HPDE6-E6E7 (cell line): ENCODE measurements at regions not wholly inside any gene's neighbourhood (a gene's known extent, or its start where the extent isn't known, plus 50 kb on each side); places are given as distances from the start of the nearest gene placed in this dataset.

Experiments
- DNase-seq: peaks from one replicate; pipeline ENCODE4 v3.0.0; 2011; ENCODE audit warnings: missing footprints; ENCODE audit errors: extremely low spot score

GRCh38 chr7:12941512-12941911, 254.1 kb downstream of the ARL4A start:
- peak; percentile 39 for DNase-seq

- no peak for DNase-seq
Observed at GRCh38 chr7:12942609-12943008, 255.2 kb downstream of the ARL4A start.

DNA sequence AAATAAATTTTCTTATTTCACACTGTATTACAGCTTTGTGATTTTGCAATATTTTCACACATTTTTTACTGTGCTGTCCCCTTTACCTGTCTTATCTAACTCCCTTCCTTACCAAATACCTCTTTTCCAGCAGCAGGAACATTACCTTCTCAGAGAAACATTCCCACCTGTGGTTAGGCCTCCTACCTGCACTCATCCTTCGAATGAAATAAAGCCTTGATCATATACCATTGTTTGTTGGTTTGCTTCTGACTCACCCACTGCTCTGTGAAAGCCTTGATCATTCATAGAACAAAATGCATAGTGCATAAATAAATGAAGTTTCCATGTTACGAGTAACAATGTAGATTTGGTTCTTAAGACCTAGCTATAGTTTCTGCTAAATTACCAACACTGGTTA, 256.3 kb downstream of the ARL4A start:
- DNase-seq, result no peak

DNA sequence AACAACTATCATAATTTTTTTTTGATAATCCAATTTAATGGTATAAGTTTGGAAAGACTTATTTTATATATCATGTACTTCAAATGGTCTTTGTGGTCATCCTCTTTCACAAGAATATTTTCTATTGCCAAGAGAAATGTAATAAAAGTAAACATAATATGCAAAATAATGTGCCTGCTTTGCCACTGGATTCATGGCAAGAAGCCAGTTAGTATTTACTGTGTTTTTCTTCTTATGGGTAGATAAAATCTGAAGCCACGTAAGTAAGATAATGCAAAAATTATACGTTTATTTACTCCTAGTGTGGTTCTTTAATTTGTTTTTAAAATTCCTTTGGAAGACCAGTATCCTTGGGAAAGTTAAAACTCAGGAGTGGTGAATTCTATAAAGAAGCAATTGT, 258.5 kb downstream of the ARL4A start:
- DNase-seq, result no peak

DNA sequence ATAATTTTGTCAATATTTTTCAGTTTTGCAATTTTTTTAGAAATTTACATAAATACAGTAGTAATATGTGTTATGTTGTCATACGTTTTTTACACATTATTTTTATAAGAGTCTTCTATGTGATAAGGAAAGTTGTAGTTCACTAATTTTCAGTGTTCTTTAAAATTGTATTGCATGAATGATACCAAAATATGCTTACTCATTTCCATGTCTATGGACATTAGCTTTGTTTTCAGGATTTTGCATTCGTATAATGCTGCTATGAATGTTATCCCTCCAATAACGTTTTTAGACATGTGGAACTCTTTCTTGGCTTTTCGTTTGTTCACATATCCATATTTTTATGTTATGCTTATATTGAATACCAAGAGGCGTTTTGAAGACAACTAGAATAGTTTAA, 260.0 kb downstream of the ARL4A start:
- DNase-seq, result no peak

GRCh38 chr7:12949060-12949931, 261.9 kb downstream of the ARL4A start:
- DNase-seq, result no peak

DNA sequence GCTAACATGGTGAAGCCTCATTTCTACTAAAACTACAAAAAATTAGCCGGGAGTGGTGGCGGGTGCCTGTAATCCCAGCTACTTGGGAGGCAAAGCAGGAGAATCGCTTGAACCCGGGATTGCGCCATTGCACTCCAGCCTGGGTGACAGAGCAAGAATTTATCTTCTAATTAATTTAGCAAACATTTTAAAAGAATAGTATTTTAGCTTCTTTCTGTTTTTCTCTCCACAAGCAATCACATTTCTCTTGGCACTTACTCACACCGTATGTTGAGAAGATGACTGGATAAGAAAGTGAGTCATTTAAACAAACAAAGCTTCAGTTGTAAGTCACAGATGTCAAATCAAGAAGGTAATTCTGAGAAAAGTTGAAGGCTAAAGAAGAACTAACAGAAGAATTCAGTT, 264.0 kb downstream of the ARL4A start:
- peak; percentile 67 for DNase-seq

DNA sequence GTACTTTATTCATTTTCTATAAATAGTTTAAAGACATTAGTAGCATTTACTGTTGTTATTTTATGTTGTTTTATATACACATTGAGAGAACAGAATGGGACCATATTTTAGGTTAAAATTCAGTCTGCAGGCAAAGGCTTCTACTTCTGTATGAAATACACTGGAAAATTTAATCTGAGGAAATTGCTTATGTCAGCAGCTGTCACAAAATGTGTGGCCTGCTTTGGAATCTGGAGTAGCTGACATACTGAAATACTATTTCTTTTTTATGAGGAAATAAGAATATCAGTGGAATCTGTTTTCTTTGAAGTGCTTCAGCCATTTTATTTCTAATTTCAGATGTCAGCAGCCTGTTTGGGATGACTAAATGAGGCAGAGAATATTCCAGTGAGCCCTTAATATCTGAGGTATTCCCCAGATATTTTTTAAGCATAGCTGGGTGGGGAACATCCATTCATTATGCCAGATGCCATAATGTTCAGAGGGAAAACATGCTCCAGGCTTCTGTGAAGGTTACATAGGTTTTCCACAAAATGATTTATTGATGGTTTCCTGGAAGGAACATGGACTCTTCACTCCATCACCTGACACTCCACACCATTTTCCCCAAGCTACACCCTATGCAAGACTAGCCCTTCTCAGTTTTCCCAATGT, 267.1 kb downstream of the ARL4A start:
- DNase-seq, result no peak

GRCh38 chr7:12957487-12957886, 270.1 kb downstream of the ARL4A start:
- DNase-seq, result no peak

DNA sequence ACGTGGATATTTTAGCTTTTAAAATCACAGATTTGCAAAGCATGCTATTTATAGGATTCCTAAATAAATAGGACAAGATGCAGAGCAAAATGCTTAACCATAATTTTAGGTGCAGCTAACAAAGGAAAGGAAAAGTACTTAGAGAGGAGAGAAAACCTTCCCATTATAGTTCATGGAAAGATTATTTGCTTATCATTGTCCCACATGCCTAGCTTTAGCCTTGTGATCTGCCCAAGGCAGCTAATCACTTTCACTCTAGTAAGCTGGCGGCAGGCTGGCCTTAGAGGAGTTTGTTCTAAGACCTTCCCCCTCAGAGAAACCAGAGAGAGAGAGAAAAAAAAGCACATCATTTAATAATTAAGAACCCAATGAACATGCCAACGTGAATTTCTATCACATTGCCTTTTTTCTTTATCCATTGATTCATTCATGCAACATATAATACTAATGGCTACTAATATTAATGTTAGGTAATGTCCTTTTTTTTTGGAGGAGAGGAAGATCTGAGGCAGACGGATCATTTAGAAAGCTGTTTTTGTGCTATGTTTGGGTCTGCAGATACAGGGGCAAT, 274.6 kb downstream of the ARL4A start:
- no peak for DNase-seq

DNA sequence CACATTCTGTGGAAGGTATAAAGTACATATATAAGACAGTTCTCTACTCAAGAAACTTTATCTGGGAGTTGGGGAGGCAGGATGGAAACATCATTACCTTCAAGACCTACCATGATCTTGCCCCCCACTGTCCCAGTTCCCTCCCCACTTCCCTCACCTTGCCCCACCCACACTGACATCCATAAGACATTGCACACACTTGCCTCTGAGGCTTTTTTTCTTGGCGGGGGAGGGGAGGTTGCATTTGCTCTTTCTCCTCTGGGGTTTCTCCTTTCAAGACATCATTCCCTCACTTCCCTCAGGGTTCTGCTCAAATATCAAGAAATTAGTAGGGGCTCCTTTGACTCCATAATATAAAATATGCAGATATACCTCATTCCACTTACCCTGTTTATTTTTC, 276.0 kb downstream of the ARL4A start:
- DNase-seq, result no peak

- no peak for DNase-seq
Observed at GRCh38 chr7:12964836-12965235, 277.4 kb downstream of the ARL4A start.

- DNase-seq, result no peak
Observed at GRCh38 chr7:12965767-12966166, 278.3 kb downstream of the ARL4A start.

DNA sequence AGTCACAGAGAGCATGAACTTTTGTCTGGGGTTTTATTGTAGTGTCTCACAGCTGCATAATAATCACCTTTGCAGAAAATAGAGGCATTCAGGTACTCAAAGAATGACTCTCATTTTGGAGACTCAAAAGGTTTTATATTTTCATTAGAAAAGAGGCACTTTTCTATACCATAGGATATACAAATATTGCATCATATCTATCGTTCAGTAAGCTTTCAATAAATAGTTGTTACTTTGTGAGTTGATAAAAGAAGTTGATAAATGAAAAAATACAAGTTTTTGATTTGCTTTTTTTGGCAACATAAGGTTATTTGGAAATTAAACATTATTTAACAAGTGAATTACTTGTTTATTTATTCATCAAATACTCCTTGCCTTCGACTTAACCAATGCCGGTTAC, 279.9 kb downstream of the ARL4A start:
- DNase-seq, result no peak

- DNase-seq, result no peak
Observed at GRCh38 chr7:12968836-12969422, 281.5 kb downstream of the ARL4A start.

DNA sequence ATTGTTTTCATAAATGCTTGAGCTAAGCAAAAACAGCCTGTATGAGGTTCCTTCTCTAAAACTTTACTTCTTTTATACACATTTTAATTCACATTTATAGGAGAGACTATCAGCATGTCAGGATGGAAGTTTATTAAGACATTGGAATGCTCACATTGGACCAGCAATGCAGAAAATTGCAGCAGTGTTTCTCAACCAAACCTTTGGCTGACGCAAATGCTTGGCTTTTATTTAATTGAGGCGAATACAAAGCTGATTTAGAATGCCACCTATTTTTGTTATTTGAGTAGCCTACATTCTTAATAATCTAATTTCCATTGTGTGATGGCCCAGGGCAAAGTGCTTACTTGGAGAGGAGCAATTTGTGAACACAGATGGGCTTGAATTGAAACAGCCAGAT, 283.2 kb downstream of the ARL4A start:
- no peak for DNase-seq

DNA sequence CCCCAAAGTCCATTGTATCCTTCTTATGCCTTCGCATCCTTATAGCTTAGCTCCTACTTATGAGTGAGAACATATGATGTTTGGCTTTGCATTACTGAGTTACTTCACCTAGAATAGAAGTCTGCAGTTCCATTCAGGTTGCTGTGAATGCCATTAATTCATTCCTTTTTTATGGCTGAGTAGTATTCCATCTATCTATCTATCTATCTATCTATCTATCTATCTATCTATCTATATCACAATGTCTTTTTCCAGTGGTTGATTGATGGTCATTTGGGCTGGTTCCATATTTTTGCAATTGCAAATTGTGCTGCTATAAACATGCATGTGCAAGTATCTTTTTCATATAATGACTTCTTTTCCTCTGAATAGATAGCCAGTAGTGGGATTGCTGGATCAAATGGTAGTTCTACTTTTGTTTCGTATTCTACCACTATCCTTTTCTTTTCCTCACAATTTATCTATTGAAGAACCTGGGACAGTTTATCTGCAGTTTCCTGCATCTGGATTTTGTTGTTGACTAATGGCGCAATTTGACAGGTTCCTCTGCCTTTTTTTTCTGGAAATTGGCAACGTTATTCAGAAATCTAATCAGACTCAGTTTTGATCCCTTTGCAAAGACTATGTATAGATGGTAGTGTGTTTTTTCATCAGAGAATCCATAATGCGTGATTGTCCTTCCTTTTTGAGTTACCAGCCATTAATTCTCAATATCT, 287.2 kb downstream of the ARL4A start:
- DNase-seq, result no peak

DNA sequence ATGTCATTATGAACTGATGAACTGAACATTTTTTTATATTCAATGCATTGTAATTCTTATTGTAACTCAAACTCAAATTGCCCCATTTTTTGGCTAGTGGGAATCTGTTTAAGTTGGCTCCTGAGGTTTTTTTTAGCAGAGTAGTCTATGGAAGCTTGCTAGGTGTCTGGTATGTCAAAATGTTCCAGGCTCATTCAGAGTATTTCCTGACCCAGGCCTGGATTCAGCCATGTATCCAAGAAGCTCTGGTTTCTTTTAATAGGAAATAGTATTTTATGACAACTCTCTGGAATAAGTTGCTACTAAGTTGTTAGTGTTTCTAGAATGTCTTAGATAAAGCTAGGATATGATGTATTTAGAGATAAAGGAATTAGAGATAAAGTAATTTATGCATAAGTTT, 288.0 kb downstream of the ARL4A start:
- no peak for DNase-seq

DNA sequence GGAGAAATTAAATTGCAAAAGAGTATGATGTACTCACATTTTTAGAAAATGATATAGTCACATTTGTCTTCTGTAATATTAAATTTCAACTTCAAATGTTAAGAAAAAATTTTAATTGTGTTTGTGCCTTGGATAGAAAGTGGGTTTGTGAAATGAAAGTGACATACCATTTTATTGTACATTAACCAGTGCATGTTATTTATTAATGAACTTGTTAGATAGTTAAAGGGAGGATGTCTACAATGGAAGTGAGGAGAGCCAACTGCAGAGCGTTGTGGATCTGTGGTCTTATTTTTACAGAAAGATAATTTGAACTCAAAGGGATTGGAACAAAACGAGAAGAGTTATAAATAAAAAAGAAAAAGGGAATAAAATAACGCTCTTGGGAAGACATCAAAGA, 291.7 kb downstream of the ARL4A start:
- DNase-seq, result no peak

DNA sequence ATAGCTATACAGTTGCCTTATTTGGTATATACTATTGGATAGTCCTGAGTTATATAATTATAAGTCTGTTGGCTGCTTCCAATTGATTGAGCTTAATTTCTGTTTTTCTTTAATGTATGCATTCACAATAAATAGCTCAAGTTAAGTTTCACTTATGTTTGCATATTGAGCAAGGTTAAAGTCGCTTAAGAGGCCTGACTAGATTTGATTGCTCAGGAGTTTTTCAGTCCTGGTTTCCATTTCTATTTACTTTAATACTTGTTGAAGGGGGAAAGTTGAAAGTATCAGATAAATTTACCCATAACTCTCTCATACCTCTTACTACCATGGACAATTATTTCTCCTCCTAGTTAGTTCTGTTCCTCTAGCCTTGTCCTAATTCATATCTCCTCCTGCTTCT, 294.7 kb downstream of the ARL4A start:
- no peak for DNase-seq

DNA sequence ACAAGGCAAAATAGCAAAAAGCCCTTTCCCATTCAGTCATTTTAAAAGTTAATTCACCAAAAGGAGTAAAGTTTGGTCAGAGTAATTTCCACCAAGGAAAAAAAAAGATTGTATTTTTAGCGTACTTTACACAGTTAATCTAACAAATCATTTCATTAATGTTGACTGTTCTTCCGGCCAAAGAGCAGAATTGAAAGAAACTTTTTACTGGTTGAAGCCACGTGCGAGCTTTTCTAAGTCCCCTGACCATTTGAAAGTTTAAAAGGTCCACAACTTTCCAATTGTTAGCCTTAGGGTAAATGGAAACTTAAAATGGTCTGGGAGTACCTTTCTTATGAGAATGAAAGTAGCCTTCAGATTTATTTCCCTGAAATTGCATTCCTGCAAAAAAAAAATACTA, 296.7 kb downstream of the ARL4A start:
- no peak for DNase-seq

DNA sequence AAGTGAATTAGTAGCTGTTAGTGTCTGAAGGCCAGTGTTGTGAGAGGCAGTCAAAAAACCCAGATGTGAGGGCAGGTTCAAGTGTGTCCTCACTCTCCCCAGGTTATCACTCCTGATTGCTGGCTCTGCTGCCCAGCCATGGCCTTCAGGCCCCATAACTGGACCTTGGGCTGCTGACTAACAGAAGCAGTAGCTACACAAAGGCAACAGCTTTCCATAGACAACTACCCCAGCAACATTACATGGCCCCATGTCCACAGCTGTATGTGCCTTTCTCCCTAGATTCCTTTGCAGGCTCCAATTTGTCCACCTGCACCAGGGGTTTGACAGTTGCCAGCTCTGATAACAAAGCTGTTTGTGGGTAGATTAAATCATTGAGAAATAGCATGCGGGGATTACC, 297.8 kb downstream of the ARL4A start:
- DNase-seq, result no peak
